ENCODE measurements at regions not wholly inside any gene's neighbourhood (a gene's known extent, or its start where the extent isn't known, plus 50 kb on each side); places are given as distances from the start of the nearest gene placed in this dataset.

- ATAC-seq (ENCODE audit: low read depth), result no peak
- intact Hi-C loops (cut with micrococcal nuclease), result no loop called here
- no peaks in the 10 kb centered on the region for H3K9me3 Mint-ChIP-seq
- H3K27ac Mint-ChIP-seq, result no peak overlapping the region
- no peaks in the 10 kb centered on the region for H3K4me1 Mint-ChIP-seq
- no peak for TF ChIP-seq CTCF (IDR thresholded peaks at IDR 0.05)
- no peaks in the 10 kb centered on the region for H3K27me3 Mint-ChIP-seq
- ChIA-PET CTCF (no interaction called here), POLR2A (no interaction called here)
- H3K4me3 Mint-ChIP-seq, result no peak overlapping the region
- no peaks in the 10 kb centered on the region for H3K36me3 Mint-ChIP-seq (ENCODE audit: low read depth)
- DNase-seq, result no peak
Observed at GRCh38 chr3:64919934-64920333, 232.1 kb upstream of the ADAMTS9 start.

- no peaks in the 10 kb centered on the region for H3K9me3 Mint-ChIP-seq
- POLR2A ChIA-PET, result no interaction called here
- ATAC-seq (ENCODE audit: low read depth), result no peak
- no peak overlapping the region for H3K4me3 Mint-ChIP-seq
- H3K27me3 Mint-ChIP-seq, result no peaks in the 10 kb centered on the region
- DNase-seq, result no peak
- H3K27ac Mint-ChIP-seq, result no peak overlapping the region
- intact Hi-C loops (cut with micrococcal nuclease), result no loop called here
- H3K4me1 Mint-ChIP-seq, result no peaks in the 10 kb centered on the region
- H3K36me3 Mint-ChIP-seq (ENCODE audit: low read depth), result no peaks in the 10 kb centered on the region
- CTCF ChIA-PET, result no interaction called here
- TF ChIP-seq CTCF (IDR thresholded peaks at IDR 0.05), result no peak
Observed at GRCh38 chr3:64918989-64919388, 231.2 kb upstream of the ADAMTS9 start.

- intact Hi-C loops (cut with micrococcal nuclease), result no loop called here
- ChIA-PET POLR2A (no interaction called here), CTCF (no interaction called here)
- no peaks in the 10 kb centered on the region for H3K27me3 Mint-ChIP-seq
- no peaks in the 10 kb centered on the region for H3K9me3 Mint-ChIP-seq
- TF ChIP-seq CTCF (IDR thresholded peaks at IDR 0.05), result no peak
- DNase-seq, result no peak
- H3K27ac Mint-ChIP-seq, result no peak overlapping the region
- ATAC-seq (ENCODE audit: low read depth), result no peak
- no peak overlapping the region for H3K4me3 Mint-ChIP-seq
- H3K4me1 Mint-ChIP-seq, result no peaks in the 10 kb centered on the region
- H3K36me3 Mint-ChIP-seq (ENCODE audit: low read depth), result no peaks in the 10 kb centered on the region
Observed at GRCh38 chr3:64917914-64918453, 230.2 kb upstream of the ADAMTS9 start.

GRCh38 chr3:64916937-64917336, 229.1 kb upstream of the ADAMTS9 start:
- H3K27ac Mint-ChIP-seq, result no peak overlapping the region
- H3K27me3 Mint-ChIP-seq, result no peaks in the 10 kb centered on the region
- intact Hi-C loops (cut with micrococcal nuclease), result no loop called here
- peaks cover 4% of the 10 kb centered on the region for H3K9me3 Mint-ChIP-seq
- no peak for ATAC-seq (ENCODE audit: low read depth)
- no peaks in the 10 kb centered on the region for H3K36me3 Mint-ChIP-seq (ENCODE audit: low read depth)
- TF ChIP-seq CTCF (IDR thresholded peaks at IDR 0.05), result no peak
- DNase-seq, result no peak
- ChIA-PET CTCF (no interaction called here), POLR2A (no interaction called here)
- H3K4me3 Mint-ChIP-seq, result no peak overlapping the region
- no peaks in the 10 kb centered on the region for H3K4me1 Mint-ChIP-seq

- no peaks in the 10 kb centered on the region for H3K36me3 Mint-ChIP-seq (ENCODE audit: low read depth)
- no peaks in the 10 kb centered on the region for H3K27me3 Mint-ChIP-seq
- H3K4me1 Mint-ChIP-seq, result no peaks in the 10 kb centered on the region
- POLR2A ChIA-PET, result no interaction called here
- DNase-seq, result no peak
- H3K9me3 Mint-ChIP-seq, result peaks cover 4% of the 10 kb centered on the region
- TF ChIP-seq CTCF (IDR thresholded peaks at IDR 0.05), result no peak
- no peak overlapping the region for H3K4me3 Mint-ChIP-seq
- intact Hi-C loops (cut with micrococcal nuclease), result no loop called here
- no peak for ATAC-seq (ENCODE audit: low read depth)
- CTCF ChIA-PET, result no interaction called here
- H3K27ac Mint-ChIP-seq, result no peak overlapping the region
Observed at GRCh38 chr3:64916192-64916798, 228.5 kb upstream of the ADAMTS9 start.
